T-helper 17 cell (primary cell): ENCODE measurements at regions not wholly inside any gene's neighbourhood (a gene's known extent, or its start where the extent isn't known, plus 50 kb on each side); places are given as distances from the start of the nearest gene placed in this dataset.

Experiments
- ATAC-seq: fragments of 150-1000 bp; cut with Tn5 transposase; 2 replicates; pipeline ENCODE4 v1.10.0; 2021; ENCODE audit warnings: mild to moderate bottlenecking, moderate library complexity
- DNase-seq, 3 donors: peaks; one replicate each; pipeline versions ENCODE4 v3.0.0 to v3.0.0-alpha.2; 2020 to 2021
- H3K9me3 ChIP-seq: one replicate; pipeline ENCODE4 v1.7.0; 2013; ENCODE audit warnings: low read length, mild to moderate bottlenecking; ENCODE audit not compliant: control insufficient read depth, poor library complexity, severe bottlenecking
- H3K27ac Mint-ChIP-seq: one replicate; pipeline ENCODE4 v1.8.0; 2022; ENCODE audit warnings: mild to moderate bottlenecking, moderate library complexity, mixed read lengths
- H3K27me3 Mint-ChIP-seq: one replicate; pipeline ENCODE4 v1.8.0; 2022; ENCODE audit warnings: mixed read lengths
- H3K36me3 Mint-ChIP-seq: one replicate; pipeline ENCODE4 v1.8.0; 2022; ENCODE audit warnings: low read depth, mixed read lengths
- H3K4me1 Mint-ChIP-seq: one replicate; pipeline ENCODE4 v1.8.0; 2022; ENCODE audit warnings: mild to moderate bottlenecking, mixed read lengths
- H3K4me3 Mint-ChIP-seq: one replicate; pipeline ENCODE4 v1.8.0; 2022; ENCODE audit warnings: mild to moderate bottlenecking, moderate library complexity, mixed read lengths

- DNase-seq (no peak), ATAC-seq (no peak)
- Mint-ChIP-seq H3K4me3 (no peak overlapping the region), H3K4me1 (no peaks in the 10 kb centered on the region), H3K36me3 (peaks cover 2% of the 10 kb centered on the region), H3K27ac (no peak overlapping the region), H3K27me3 (peaks cover 26% of the 10 kb centered on the region)
- no peaks in the 10 kb centered on the region for H3K9me3 ChIP-seq
Observed at GRCh38 chr10:111993872-111994426, 189.6 kb downstream of the GPAM start.

- no peak for ATAC-seq
- no peak for DNase-seq
- H3K27me3 Mint-ChIP-seq: peaks cover 34% of the 10 kb centered on the region
- no peak overlapping the region for H3K4me3 Mint-ChIP-seq
- H3K9me3 ChIP-seq: no peaks in the 10 kb centered on the region
- H3K36me3 Mint-ChIP-seq: peaks cover 2% of the 10 kb centered on the region
- H3K27ac Mint-ChIP-seq: no peak overlapping the region
- H3K4me1 Mint-ChIP-seq: no peaks in the 10 kb centered on the region
Observed at GRCh38 chr10:111996103-111996502, 187.5 kb downstream of the GPAM start.

GRCh38 chr10:111998728-111999127, 184.8 kb downstream of the GPAM start:
- Mint-ChIP-seq H3K36me3 (no peaks in the 10 kb centered on the region), H3K27ac (no peak overlapping the region), H3K27me3 (peaks cover 28% of the 10 kb centered on the region), H3K4me1 (no peaks in the 10 kb centered on the region), H3K4me3 (no peak overlapping the region)
- DNase-seq (no peak), ATAC-seq (no peak)
- H3K9me3 ChIP-seq: no peaks in the 10 kb centered on the region

GRCh38 chr10:111999205-111999914, 184.2 kb downstream of the GPAM start:
- H3K27me3 Mint-ChIP-seq: peaks cover 30% of the 10 kb centered on the region

GRCh38 chr10:111999915-112000302, 183.7 kb downstream of the GPAM start:
- no peaks in the 10 kb centered on the region for H3K36me3 Mint-ChIP-seq
- H3K4me1 Mint-ChIP-seq: no peaks in the 10 kb centered on the region
- H3K9me3 ChIP-seq: no peaks in the 10 kb centered on the region
- H3K4me3 Mint-ChIP-seq: no peak overlapping the region
- ATAC-seq: no peak
- peaks cover 32% of the 10 kb centered on the region for H3K27me3 Mint-ChIP-seq
- no peak for DNase-seq
- H3K27ac Mint-ChIP-seq: no peak overlapping the region

More at GRCh38 chr10:111999205-111999914, 184.2 kb downstream of the GPAM start:
- H3K4me1 Mint-ChIP-seq: no peaks in the 10 kb centered on the region
- no peaks in the 10 kb centered on the region for H3K36me3 Mint-ChIP-seq
- ATAC-seq (no peak), DNase-seq (no peak)
- H3K4me3 Mint-ChIP-seq: no peak overlapping the region
- H3K9me3 ChIP-seq: no peaks in the 10 kb centered on the region
- H3K27ac Mint-ChIP-seq: no peak overlapping the region

GRCh38 chr10:112000466-112000865, 183.1 kb downstream of the GPAM start:
- Mint-ChIP-seq H3K36me3 (no peaks in the 10 kb centered on the region), H3K4me3 (no peak overlapping the region), H3K4me1 (no peaks in the 10 kb centered on the region), H3K27ac (no peak overlapping the region), H3K27me3 (peaks cover 32% of the 10 kb centered on the region)
- H3K9me3 ChIP-seq: no peaks in the 10 kb centered on the region
- ATAC-seq (no peak), DNase-seq (no peak)

- Mint-ChIP-seq H3K4me3 (no peak overlapping the region), H3K36me3 (no peaks in the 10 kb centered on the region), H3K27ac (no peak overlapping the region), H3K27me3 (peaks cover 29% of the 10 kb centered on the region), H3K4me1 (no peaks in the 10 kb centered on the region)
- H3K9me3 ChIP-seq: no peaks in the 10 kb centered on the region
- ATAC-seq (no peak), DNase-seq (no peak)
Observed at GRCh38 chr10:112002206-112002605, 181.4 kb downstream of the GPAM start.

- peaks cover 24% of the 10 kb centered on the region for H3K27me3 Mint-ChIP-seq
- H3K36me3 Mint-ChIP-seq: no peaks in the 10 kb centered on the region
- H3K4me3 Mint-ChIP-seq: no peak overlapping the region
- no peaks in the 10 kb centered on the region for H3K9me3 ChIP-seq
- no peak for ATAC-seq
- no peaks in the 10 kb centered on the region for H3K4me1 Mint-ChIP-seq
- no peak overlapping the region for H3K27ac Mint-ChIP-seq
- no peak for DNase-seq
Observed at GRCh38 chr10:112004075-112004474, 179.5 kb downstream of the GPAM start.

GRCh38 chr10:112005044-112005443, 178.5 kb downstream of the GPAM start:
- Mint-ChIP-seq H3K27me3 (peaks cover 17% of the 10 kb centered on the region), H3K36me3 (no peaks in the 10 kb centered on the region), H3K27ac (no peak overlapping the region), H3K4me3 (no peak overlapping the region), H3K4me1 (no peaks in the 10 kb centered on the region)
- no peak for ATAC-seq
- no peaks in the 10 kb centered on the region for H3K9me3 ChIP-seq
- no peak for DNase-seq

GRCh38 chr10:112006407-112006806, 177.2 kb downstream of the GPAM start:
- Mint-ChIP-seq H3K27ac (no peak overlapping the region), H3K27me3 (peaks cover 17% of the 10 kb centered on the region), H3K4me3 (no peak overlapping the region), H3K4me1 (no peaks in the 10 kb centered on the region), H3K36me3 (no peaks in the 10 kb centered on the region)
- DNase-seq (no peak), ATAC-seq (no peak)
- H3K9me3 ChIP-seq: no peaks in the 10 kb centered on the region

- no peaks in the 10 kb centered on the region for H3K9me3 ChIP-seq
- DNase-seq (no peak), ATAC-seq (no peak)
- H3K27me3 Mint-ChIP-seq: peaks cover 17% of the 10 kb centered on the region
- H3K4me3 Mint-ChIP-seq: no peak overlapping the region
- no peaks in the 10 kb centered on the region for H3K36me3 Mint-ChIP-seq
- H3K27ac Mint-ChIP-seq: no peak overlapping the region
- H3K4me1 Mint-ChIP-seq: no peaks in the 10 kb centered on the region
Observed at GRCh38 chr10:112006831-112007230, 176.7 kb downstream of the GPAM start.

- DNase-seq (no peak), ATAC-seq (no peak)
- no peaks in the 10 kb centered on the region for H3K36me3 Mint-ChIP-seq
- no peak overlapping the region for H3K27ac Mint-ChIP-seq
- no peaks in the 10 kb centered on the region for H3K9me3 ChIP-seq
- H3K4me3 Mint-ChIP-seq: no peak overlapping the region
- H3K27me3 Mint-ChIP-seq: peaks cover 7% of the 10 kb centered on the region
- no peaks in the 10 kb centered on the region for H3K4me1 Mint-ChIP-seq
Observed at GRCh38 chr10:112022196-112022595, 161.4 kb downstream of the GPAM start.

- DNase-seq: no peak
- Mint-ChIP-seq H3K27ac (no peak overlapping the region), H3K27me3 (no peaks in the 10 kb centered on the region), H3K4me1 (no peaks in the 10 kb centered on the region), H3K36me3 (no peaks in the 10 kb centered on the region), H3K4me3 (no peak overlapping the region)
- no peaks in the 10 kb centered on the region for H3K9me3 ChIP-seq
- no peak for ATAC-seq
Observed at GRCh38 chr10:112024079-112024478, 159.5 kb downstream of the GPAM start.

- no peaks in the 10 kb centered on the region for H3K9me3 ChIP-seq
- H3K4me3 Mint-ChIP-seq: no peak overlapping the region
- ATAC-seq: no peak
- no peak overlapping the region for H3K27ac Mint-ChIP-seq
- no peak for DNase-seq
- H3K36me3 Mint-ChIP-seq: no peaks in the 10 kb centered on the region
- H3K4me1 Mint-ChIP-seq: no peaks in the 10 kb centered on the region
- no peaks in the 10 kb centered on the region for H3K27me3 Mint-ChIP-seq
Observed at GRCh38 chr10:112025228-112025627, 158.3 kb downstream of the GPAM start.
